ENCODE measurements at regions not wholly inside any gene's neighbourhood (a gene's known extent, or its start where the extent isn't known, plus 50 kb on each side); places are given as distances from the start of the nearest gene placed in this dataset.

GRCh38 chr5:4553978-4554377 lies 586.2 kb upstream of the ADAMTS16 start:
- TF ChIP-seq CTCF (IDR thresholded peaks at IDR 0.05) (no peak), EZH2 (IDR thresholded peaks at IDR 0.05; ENCODE audit: borderline replicate concordance, insufficient read depth, low read depth, low read length, poor library complexity, severe bottlenecking) (no peak)
